Activated CD4-positive, alpha-beta T cell treated with anti-CD3 and anti-CD28 coated beads, Interleukin-10, Interleukin-2, amounts not matched to agents 100 ng/mL and 50 ng/mL, durations not matched to agents 16 hours and 8 hours (primary cell): ENCODE measurements at regions not wholly inside any gene's neighbourhood (a gene's known extent, or its start where the extent isn't known, plus 50 kb on each side); places are given as distances from the start of the nearest gene placed in this dataset.
"Not testable (repeated sequence)": the region's sequence is repeated elsewhere in the genome, so short reads cannot be mapped to it uniquely, and the experiment has no call there.

Source experiments
- DNase-seq: peaks from one replicate; pipeline ENCODE4 v3.0.0-alpha.2; 2020

- peak; percentile 8 for DNase-seq
Observed at GRCh38 chr13:38415233-38415632, 65.6 kb downstream of the UFM1 start.

DNA sequence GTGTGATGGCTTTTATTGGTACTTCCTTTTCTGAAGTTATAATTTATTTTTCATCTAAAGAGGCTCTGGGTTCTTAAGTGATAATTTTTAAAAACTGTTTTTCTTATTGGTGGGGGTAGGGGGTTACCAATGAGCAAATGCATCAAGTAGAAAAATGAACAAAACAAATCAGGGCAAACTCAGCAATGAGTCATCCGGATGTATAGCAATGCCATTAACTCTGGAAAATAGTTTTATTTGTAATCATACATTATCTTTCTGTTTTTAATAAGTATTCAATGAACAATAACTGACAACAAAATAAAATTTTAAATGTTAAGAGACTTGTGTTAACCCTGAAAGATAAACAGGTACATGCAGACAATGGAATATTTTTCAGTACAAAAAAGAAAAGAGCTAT lies 67.6 kb downstream of the UFM1 start:
- DNase-seq: no peak

GRCh38 chr13:38417727-38418126 lies 68.1 kb downstream of the UFM1 start:
- peak; percentile 13 for DNase-seq

DNA sequence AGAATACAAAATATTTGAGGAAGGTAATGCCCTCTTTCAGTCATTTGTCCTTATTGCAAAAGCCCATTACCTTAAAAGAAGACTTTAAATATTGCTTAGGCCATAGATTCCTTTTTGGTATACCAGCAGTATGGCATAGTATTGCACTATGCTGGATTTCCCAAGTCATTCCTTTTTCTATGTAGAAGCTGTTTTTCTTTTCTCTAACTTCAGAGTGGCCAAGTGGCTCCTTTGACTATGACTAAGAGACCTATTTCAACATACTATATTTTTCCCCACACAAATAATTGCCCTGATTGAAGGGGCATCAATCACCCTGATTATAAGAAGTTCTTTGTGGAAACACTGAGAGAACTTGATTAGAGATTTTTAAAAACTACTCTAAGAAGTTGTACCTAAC lies 68.6 kb downstream of the UFM1 start:
- no peak for DNase-seq

DNA sequence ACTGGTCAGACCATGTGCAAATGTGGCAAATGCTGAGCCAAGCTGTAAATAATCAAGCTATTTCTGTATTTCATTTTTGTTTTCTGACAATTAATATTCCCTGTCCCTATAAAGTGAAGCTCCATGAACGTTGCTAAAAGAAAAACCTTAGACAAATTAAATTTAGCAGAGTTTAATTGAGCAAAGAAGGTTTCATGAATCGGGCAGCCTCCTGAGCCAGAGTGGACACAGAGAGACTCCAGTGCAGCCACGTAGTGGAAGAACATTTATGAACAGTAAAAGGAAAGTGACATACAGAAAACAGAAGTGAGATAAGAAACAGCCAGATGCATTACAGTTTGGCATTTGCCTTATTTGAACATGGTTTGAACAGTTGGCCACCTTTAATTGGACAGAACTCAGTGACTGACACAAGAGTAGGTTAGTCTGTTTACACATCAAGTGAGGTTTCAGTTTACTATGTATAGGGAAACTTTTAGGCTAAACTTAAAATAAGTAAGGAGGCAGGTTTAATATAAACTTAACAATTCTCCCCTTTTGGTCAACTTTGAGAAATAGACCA lies 69.7 kb downstream of the UFM1 start:
- no peak for DNase-seq

GRCh38 chr13:38421590-38422560 lies 72.2 kb downstream of the UFM1 start:
- DNase-seq: no peak

- DNase-seq: no peak
Observed at GRCh38 chr13:38429916-38430315, 80.3 kb downstream of the UFM1 start.

DNA sequence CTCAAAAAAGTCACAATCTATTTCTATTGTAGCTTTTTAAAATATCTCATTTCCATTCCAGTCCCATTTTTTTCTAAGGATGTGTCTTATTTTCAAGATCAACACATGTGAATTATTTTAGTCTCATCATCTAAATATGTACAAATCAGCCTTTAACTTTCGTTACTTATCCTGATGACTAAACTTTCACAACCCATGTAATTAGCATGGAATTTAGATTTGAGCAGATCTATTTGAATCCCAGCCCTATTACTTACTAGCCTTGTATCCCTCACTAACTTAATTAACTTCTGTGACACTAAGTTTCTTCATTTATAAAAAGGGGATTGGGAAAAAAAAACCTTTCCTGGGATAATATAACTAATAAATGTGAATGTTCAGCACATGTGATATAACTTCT lies 81.1 kb downstream of the UFM1 start:
- DNase-seq: no peak

- DNase-seq: no peak
Observed at GRCh38 chr13:38440666-38441065, 91.0 kb downstream of the UFM1 start.

DNA sequence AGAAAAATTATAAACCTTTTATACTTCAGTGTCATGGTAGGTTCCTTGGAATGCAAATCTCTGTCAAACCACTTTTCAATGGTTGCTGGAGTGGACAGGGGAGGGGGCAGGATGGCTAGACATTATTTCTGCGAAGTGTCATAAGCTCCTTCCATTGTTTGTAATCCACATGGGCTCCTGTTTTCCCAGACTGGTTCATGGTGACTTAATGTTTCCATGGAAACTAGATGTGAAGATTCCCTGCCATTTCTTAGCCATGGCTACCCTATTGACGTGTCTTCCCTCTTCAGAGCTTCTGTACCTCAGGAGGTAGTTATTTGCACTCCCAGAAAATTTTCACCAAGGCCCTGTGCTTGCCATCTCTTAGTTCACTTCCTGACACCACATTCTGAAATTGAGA lies 95.3 kb downstream of the UFM1 start:
- no peak for DNase-seq

GRCh38 chr13:38452656-38453055 lies 103.0 kb downstream of the UFM1 start:
- DNase-seq: no peak

DNA sequence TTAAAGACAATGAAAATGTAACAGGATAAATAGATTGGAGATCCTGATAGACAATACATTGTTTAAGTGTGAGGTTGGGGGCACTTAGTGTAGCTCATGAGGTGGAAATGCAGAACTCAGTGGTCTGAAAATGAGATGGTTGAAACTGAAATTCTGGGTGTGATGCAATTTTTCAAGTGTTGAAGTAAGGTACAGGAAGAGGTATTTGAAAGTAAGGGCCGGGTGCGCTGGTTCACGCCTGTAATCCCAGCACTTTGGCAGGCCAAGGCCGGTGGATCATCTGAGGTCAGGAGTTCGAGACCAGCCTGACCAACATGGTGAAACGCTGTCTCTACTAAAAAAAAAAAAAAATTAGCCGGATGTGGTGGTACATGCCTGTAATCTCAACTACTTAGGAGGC lies 113.0 kb downstream of the UFM1 start:
- no peak for DNase-seq

- DNase-seq: no peak
Observed at GRCh38 chr13:38463048-38463447, 113.4 kb downstream of the UFM1 start.

GRCh38 chr13:38472411-38472810 lies 122.8 kb downstream of the UFM1 start:
- DNase-seq: not testable (repeated sequence)

GRCh38 chr13:38473305-38473704 lies 123.7 kb downstream of the UFM1 start:
- DNase-seq: no peak

DNA sequence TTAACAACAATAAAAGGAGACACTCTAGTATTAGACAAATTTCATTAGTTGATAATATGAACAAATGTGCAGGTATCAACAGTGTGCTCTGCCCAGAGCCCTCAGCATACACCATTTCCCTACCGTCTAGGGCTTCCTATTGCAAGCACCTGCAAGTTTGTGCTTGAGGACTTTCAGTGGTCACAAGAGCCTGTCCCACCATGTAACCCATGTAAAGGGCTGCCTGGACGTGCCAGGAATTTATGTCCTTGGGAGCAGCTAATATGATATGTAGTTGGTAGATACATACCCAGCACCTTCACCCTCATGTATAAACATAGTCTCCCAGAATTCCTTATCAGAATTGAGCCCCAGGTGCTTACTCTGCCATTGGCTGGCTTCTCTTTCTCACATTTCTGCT lies 128.0 kb downstream of the UFM1 start:
- DNase-seq: no peak

DNA sequence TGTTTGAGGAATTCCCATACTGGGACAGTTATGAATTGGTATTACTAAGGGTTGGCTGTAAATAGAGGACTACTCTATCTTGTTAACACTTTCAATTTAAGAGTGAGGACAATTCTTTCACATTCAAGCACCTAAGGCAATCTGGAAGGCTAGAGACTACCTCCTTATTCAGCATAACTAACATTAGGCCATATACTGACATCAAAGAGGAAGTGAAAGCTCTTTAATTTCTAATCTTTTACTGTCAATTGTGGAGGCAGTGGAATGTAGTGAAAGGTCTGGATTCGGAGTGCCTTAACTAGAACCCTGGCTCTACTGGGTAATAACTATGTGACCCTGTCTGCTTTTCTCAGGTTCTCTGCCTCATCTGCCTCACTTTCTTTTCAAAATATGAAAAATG lies 134.0 kb downstream of the UFM1 start:
- DNase-seq: no peak

GRCh38 chr13:38490657-38491056 lies 141.0 kb downstream of the UFM1 start:
- DNase-seq: no peak

DNA sequence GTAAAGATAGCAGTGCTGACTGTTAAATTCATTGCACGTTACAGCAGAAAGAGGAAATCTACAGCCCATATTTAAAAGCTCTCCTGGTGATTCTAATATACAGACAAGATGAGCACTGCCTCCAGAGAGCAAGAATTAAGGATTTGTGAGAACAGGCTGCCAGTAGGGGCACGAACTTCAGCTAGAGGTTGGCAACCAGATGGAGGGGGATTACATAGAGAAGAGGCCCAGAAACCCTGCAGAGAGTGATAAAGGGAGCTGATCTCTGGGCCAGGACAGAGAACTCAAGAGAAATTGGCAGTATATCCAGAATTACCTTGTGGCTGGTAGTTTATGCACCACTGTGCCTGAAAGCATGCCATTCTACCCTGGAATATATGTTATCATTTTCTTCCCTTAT lies 144.8 kb downstream of the UFM1 start:
- DNase-seq: no peak

- no peak for DNase-seq
Observed at GRCh38 chr13:38496917-38497316, 147.3 kb downstream of the UFM1 start.

GRCh38 chr13:38498271-38498670 lies 148.6 kb downstream of the UFM1 start:
- no peak for DNase-seq

GRCh38 chr13:38514575-38514974 lies 164.9 kb downstream of the UFM1 start:
- DNase-seq: no peak

- no peak for DNase-seq
Observed at GRCh38 chr13:38518328-38518727, 168.5 kb upstream of the FREM2 start.

- no peak for DNase-seq
Observed at GRCh38 chr13:38519229-38519911, 167.5 kb upstream of the FREM2 start.
